Endothelial cell of umbilical vein (primary cell): ENCODE measurements at regions not wholly inside any gene's neighbourhood (a gene's known extent, or its start where the extent isn't known, plus 50 kb on each side); places are given as distances from the start of the nearest gene placed in this dataset.

Experiments used
- BruUV-seq: library from RNA; stranded (reverse); fragments of 400-500 nt; replicated peaks from 2 replicates; lab custom pipeline; 2021; lab: Mats Ljungman, UMichigan
- CTCF ChIA-PET: fragments of 300-600, 350-600 bp; sonication (Branson Sonifier 250); formaldehyde crosslinking; loops from one replicate; lab custom pipeline; 2021; ENCODE audit warnings: antibody characterized with exemption, inconsistent platforms; lab: Charles Lee
- POLR2A ChIA-PET: fragments of 300-600, 350-600 bp; sonication (Branson Sonifier 250); formaldehyde crosslinking; loops from one replicate; lab custom pipeline; 2021; ENCODE audit warnings: antibody characterized with exemption, inconsistent platforms; lab: Charles Lee
- DNase-seq: peaks from one replicate; pipeline ENCODE4 v3.0.0-alpha.2; 2011; ENCODE audit warnings: low read depth, low spot score
- FAIRE-seq: peaks from 2 replicates; lab custom pipeline; 2011; peaks lifted over from hg19 to GRCh38; lab: Jason Lieb, UNC
- H2AFZ ChIP-seq: 2 replicates; pipeline ENCODE4 v1.6.0; 2012; ENCODE audit warnings: low read depth, low read length, control low read depth, inconsistent platforms
- H3K27ac ChIP-seq: 2 replicates; pipeline ENCODE4 v1.5.1; 2011; ENCODE audit warnings: low read depth, mild to moderate bottlenecking, control low read depth, low read length, moderate library complexity; ENCODE audit not compliant: insufficient read depth
- H3K27me3 ChIP-seq, 2 experiments: 2 replicates each; pipeline versions ENCODE4 v1.6.0 to v1.6.1; 2011; ENCODE audit warnings: low read length in 2 of 2, mixed read lengths in 1 of 2; ENCODE audit not compliant: control insufficient read depth in 2 of 2, insufficient read depth in 2 of 2
- H3K36me3 ChIP-seq, 2 experiments: 2 replicates in 1 of 2; 3 replicates in 1 of 2; pipeline ENCODE4 v1.5.1; 2011; ENCODE audit warnings: low read length in 2 of 2, mild to moderate bottlenecking in 1 of 2, moderate library complexity in 1 of 2; ENCODE audit not compliant: control insufficient read depth in 2 of 2, insufficient read depth in 2 of 2; ENCODE audit errors: extremely low read depth in 1 of 2
- H3K4me1 ChIP-seq: 3 replicates; pipeline ENCODE4 v1.5.1; 2011; ENCODE audit warnings: mild to moderate bottlenecking, low read length; ENCODE audit not compliant: control insufficient read depth, insufficient read depth; ENCODE audit errors: extremely low read depth
- H3K4me2 ChIP-seq: 2 replicates; pipeline ENCODE4 v1.6.1; 2011; ENCODE audit warnings: low read length, control low read depth, mixed read lengths; ENCODE audit not compliant: insufficient read depth
- H3K4me3 ChIP-seq, 3 experiments: fragments of 200-600 bp in 1 of 3; sonication (generic), shearing (Covaris generic) in 1 of 3; replicated peaks in 1 of 3; 2 replicates each; pipeline ENCODE4 v1.5.1; 2011 to 2016; ENCODE audit warnings: control low read depth in 3 of 3, low read length in 3 of 3, mild to moderate bottlenecking in 2 of 3, inconsistent platforms in 1 of 3, low read depth in 1 of 3, moderate library complexity in 1 of 3; ENCODE audit not compliant: insufficient read depth in 1 of 3
- H3K79me2 ChIP-seq: 2 replicates; pipeline ENCODE4 v1.6.0; 2012; ENCODE audit warnings: low read length, inconsistent platforms; ENCODE audit not compliant: control insufficient read depth, insufficient read depth
- H3K9ac ChIP-seq: replicated peaks from 2 replicates; pipeline ENCODE3; 2011; ENCODE audit warnings: low read length, control low read depth; ENCODE audit not compliant: insufficient read depth; ENCODE audit errors: extremely low read depth
- H3K9me1 ChIP-seq: replicated peaks from 3 replicates; pipeline ENCODE4 v1.6.0; 2011; ENCODE audit warnings: mild to moderate bottlenecking, low read length; ENCODE audit not compliant: control insufficient read depth, insufficient read depth; ENCODE audit errors: extremely low read depth
- H3K9me3 ChIP-seq: replicated peaks from 2 replicates; pipeline ENCODE4 v1.5.1; 2012; ENCODE audit warnings: low read length, inconsistent platforms; ENCODE audit not compliant: control insufficient read depth, insufficient read depth
- H4K20me1 ChIP-seq: replicated peaks from 2 replicates; pipeline ENCODE3; 2011; ENCODE audit warnings: mild to moderate bottlenecking, low read length; ENCODE audit not compliant: control insufficient read depth, insufficient read depth; ENCODE audit errors: extremely low read depth
- CTCF ChIP-seq, 2 donors: IDR thresholded peaks; 1 replicate in 1 of 2; 2 replicates in 1 of 2; pipeline ENCODE4 v1.5.1; 2011; ENCODE audit warnings: low read length in 2 of 2, mild to moderate bottlenecking in 2 of 2, moderate library complexity in 2 of 2, control low read depth in 1 of 2, inconsistent platforms in 1 of 2, low read depth in 1 of 2; ENCODE audit not compliant: insufficient read depth in 1 of 2; ENCODE audit errors: extremely low read depth in 1 of 2
- POLR2A ChIP-seq: IDR thresholded peaks from 2 replicates; pipeline ENCODE4 v1.6.1; 2012; ENCODE audit warnings: low read depth, mild to moderate bottlenecking, control low read depth, low read length
- POLR2AphosphoS5 ChIP-seq: IDR thresholded peaks from 2 replicates; pipeline ENCODE4 v1.6.1; 2012; ENCODE audit warnings: low read depth, mild to moderate bottlenecking, control low read depth, low read length, moderate library complexity; ENCODE audit not compliant: insufficient read depth
- dilution Hi-C: fragments of 300-500 bp; cut with MboI; formaldehyde crosslinking; loops from one replicate; pipeline ENCODE4 v1.15.0; 2019; ENCODE audit warnings: low sequenced_read_pairs; ENCODE audit not compliant: extremely low pct_ligation_motif_present
- intact Hi-C: fragments of 100-400 bp; cut with micrococcal nuclease; formaldehyde crosslinking; loops from one replicate; pipeline ENCODE4 v1.10.0; 2022

- intact Hi-C loops, result loop anchor here (10.0 kb wide), 2 partner anchors 129 to 189 kb away; no protein-coding TSS in a partner anchor
- BruUV-seq, result no TSS peak
- CTCF ChIA-PET, result interaction anchor here (9.1 kb wide), 2 partner anchors 501 to 506 kb away, joined by 249 to 373 read pairs; partner anchors contain the start of gene GADD45G
Observed at GRCh38 chr9:90103771-90104170, 499.0 kb downstream of the GADD45G start.

GRCh38 chr9:90105773-90106172, 501.0 kb downstream of the GADD45G start:
- H4K20me1 ChIP-seq, result no peaks in the 10 kb centered on the region
- no peak overlapping the region for H3K4me2 ChIP-seq
- H3K4me3 ChIP-seq, result no peak overlapping the region
- H3K9ac ChIP-seq, result no peak overlapping the region
- no peaks in the 10 kb centered on the region for H3K4me1 ChIP-seq
- BruUV-seq, result no TSS peak
- H3K79me2 ChIP-seq, result no peaks in the 10 kb centered on the region
- ChIA-PET POLR2A (no interaction called here), CTCF (interaction anchor here (0.8 to 9.1 kb wide), 4 partner anchors 17 to 512 kb away, joined by 3 to 373 read pairs (median 127); partner anchors contain the start of gene GADD45G)
- H3K9me1 ChIP-seq, result no peaks in the 10 kb centered on the region
- H2AFZ ChIP-seq, result no peak overlapping the region
- intact Hi-C loops (loop anchor here (10.0 kb wide), 2 partner anchors 131 to 191 kb away; no protein-coding TSS in a partner anchor), dilution Hi-C loops (no loop called here)
- DNase-seq (no peak), FAIRE-seq (no peak)
- H3K27ac ChIP-seq, result no peak overlapping the region
- H3K27me3 ChIP-seq, result no peaks in the 10 kb centered on the region
- TF ChIP-seq CTCF (IDR thresholded peaks at IDR 0.05; ENCODE audit: extremely low read depth in 1 of 2, insufficient read depth in 1 of 2, low read depth in 1 of 2, low read length in 2 of 2) (no peak), POLR2A (no peak)
- H3K9me3 ChIP-seq, result no peaks in the 10 kb centered on the region
- H3K36me3 ChIP-seq, result no peaks in the 10 kb centered on the region

More at GRCh38 chr9:90103771-90104170, 499.0 kb downstream of the GADD45G start:
- no peak for FAIRE-seq
- Histone ChIP-seq H3K27me3 (no peaks in the 10 kb centered on the region), H3K79me2 (no peaks in the 10 kb centered on the region), H4K20me1 (no peaks in the 10 kb centered on the region), H3K4me1 (no peaks in the 10 kb centered on the region), H3K4me2 (no peak overlapping the region), H2AFZ (no peak overlapping the region), H3K9me3 (no peaks in the 10 kb centered on the region), H3K36me3 (no peaks in the 10 kb centered on the region), H3K27ac (no peak overlapping the region), H3K9me1 (no peaks in the 10 kb centered on the region), H3K4me3 (no peak overlapping the region), H3K9ac (no peak overlapping the region)
- no peak for DNase-seq
- dilution Hi-C loops, result no loop called here
- POLR2A ChIA-PET, result no interaction called here
- TF ChIP-seq POLR2AphosphoS5, result no peak
